Chondrocyte (in vitro differentiated cells): ENCODE measurements at regions not wholly inside any gene's neighbourhood (a gene's known extent, or its start where the extent isn't known, plus 50 kb on each side); places are given as distances from the start of the nearest gene placed in this dataset.

Experiments
- DNase-seq: peaks from one replicate; pipeline ENCODE4 v3.0.0; 2021; ENCODE audit warnings: mixed read lengths, low spot score
- H3K27ac Mint-ChIP-seq: one replicate; pipeline ENCODE4 v1.8.0; 2021; ENCODE audit warnings: mild to moderate bottlenecking, moderate library complexity, mixed read lengths; ENCODE audit not compliant: unreplicated experiment
- H3K27me3 Mint-ChIP-seq: 2 replicates; pipeline ENCODE4 v1.8.0; 2021; ENCODE audit warnings: low read depth, mixed read lengths
- H3K36me3 Mint-ChIP-seq: 2 replicates; pipeline ENCODE4 v1.8.0; 2021; ENCODE audit warnings: low read depth, mixed read lengths
- H3K4me1 Mint-ChIP-seq: 2 replicates; pipeline ENCODE4 v1.8.0; 2021; ENCODE audit warnings: low read depth, mild to moderate bottlenecking, mixed read lengths
- H3K4me3 Mint-ChIP-seq: one replicate; pipeline ENCODE4 v1.8.0; 2021; ENCODE audit warnings: mild to moderate bottlenecking, moderate library complexity, mixed read lengths; ENCODE audit not compliant: unreplicated experiment
- H3K9me3 Mint-ChIP-seq: 2 replicates; pipeline ENCODE4 v1.8.0; 2021; ENCODE audit warnings: low read depth, mixed read lengths
- CTCF ChIP-seq: fragments of 200-600 bp; sonication (generic); IDR thresholded peaks from 2 replicates; pipeline ENCODE4 v1.5.0; 2021; ENCODE audit warnings: antibody characterized with exemption, mild to moderate bottlenecking, moderate library complexity

- H3K27me3 Mint-ChIP-seq = no peaks in the 10 kb centered on the region
- H3K27ac Mint-ChIP-seq = no peak overlapping the region
- H3K4me1 Mint-ChIP-seq = peaks cover 14% of the 10 kb centered on the region
- no peak for TF ChIP-seq CTCF
- no peaks in the 10 kb centered on the region for H3K36me3 Mint-ChIP-seq
- DNase-seq = no peak
- H3K9me3 Mint-ChIP-seq = no peaks in the 10 kb centered on the region
- H3K4me3 Mint-ChIP-seq = no peak overlapping the region
Measured at GRCh38 chr6:8187209-8187608, 84.9 kb upstream of the EEF1E1 start.

- Mint-ChIP-seq H3K27ac (no peak overlapping the region), H3K9me3 (no peaks in the 10 kb centered on the region), H3K4me3 (no peak overlapping the region), H3K4me1 (peaks cover 42% of the 10 kb centered on the region), H3K27me3 (no peaks in the 10 kb centered on the region), H3K36me3 (no peaks in the 10 kb centered on the region)
- no peak for DNase-seq
- no peak for TF ChIP-seq CTCF
Measured at GRCh38 chr6:8182902-8183665, 80.7 kb upstream of the EEF1E1 start.

GRCh38 chr6:8181951-8182845 lies 79.8 kb upstream of the EEF1E1 start:
- Mint-ChIP-seq H3K4me1 (peaks cover 51% of the 10 kb centered on the region), H3K27ac (no peak overlapping the region)

GRCh38 chr6:8181160-8181881 lies 79.0 kb upstream of the EEF1E1 start:
- H3K9me3 Mint-ChIP-seq = no peaks in the 10 kb centered on the region
- peaks cover 51% of the 10 kb centered on the region for H3K4me1 Mint-ChIP-seq
- no peak overlapping the region for H3K4me3 Mint-ChIP-seq
- DNase-seq = no peak
- no peak for TF ChIP-seq CTCF
- peaks cover 3% of the 10 kb centered on the region for H3K27me3 Mint-ChIP-seq
- peaks cover 1% of the 10 kb centered on the region for H3K36me3 Mint-ChIP-seq
- no peak overlapping the region for H3K27ac Mint-ChIP-seq

More at GRCh38 chr6:8181951-8182845, 79.8 kb upstream of the EEF1E1 start:
- Mint-ChIP-seq H3K4me3 (no peak overlapping the region), H3K9me3 (no peaks in the 10 kb centered on the region), H3K27me3 (no peaks in the 10 kb centered on the region), H3K36me3 (peaks cover 1% of the 10 kb centered on the region)
- no peak for TF ChIP-seq CTCF
- no peak for DNase-seq
